CD4-positive, alpha-beta T cell treated with Interleukin-12 subunit alpha and Interleukin-12 subunit beta, for 1 hour (primary cell): ENCODE measurements at regions not wholly inside any gene's neighbourhood (a gene's known extent, or its start where the extent isn't known, plus 50 kb on each side); places are given as distances from the start of the nearest gene placed in this dataset.
A peak's percentile ranks its signal among the peaks of the same experiment; 100 is the strongest.

ENCODE experiments used
- DNase-seq: peaks from one replicate; pipeline ENCODE4 v3.0.0-alpha.2; 2020

- no peak for DNase-seq
These were observed 179.0 kb downstream of the ADGRA3 start for GRCh38 chr4:22336822-22337221.

DNA sequence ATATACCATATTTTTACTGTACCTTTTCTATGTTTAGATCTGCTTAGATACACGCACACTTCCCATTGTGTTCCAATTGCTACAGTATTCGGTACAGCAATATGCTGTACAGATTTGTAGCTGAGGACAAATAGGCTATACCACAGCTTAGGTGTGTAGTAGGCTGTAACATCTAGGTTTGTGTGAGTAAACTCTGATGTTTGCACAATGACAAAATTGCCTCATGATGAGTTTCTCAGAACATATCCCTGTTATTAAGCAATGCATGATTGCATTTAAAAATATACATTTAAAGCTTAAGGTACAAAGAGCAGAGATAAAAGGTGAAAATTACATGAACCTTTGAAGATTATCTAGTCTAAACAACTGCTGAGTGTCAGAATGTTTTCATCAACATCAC lies 181.7 kb downstream of the ADGRA3 start:
- DNase-seq, result no peak

GRCh38 chr4:22324422-22324821 lies 191.4 kb downstream of the ADGRA3 start:
- no peak for DNase-seq

DNA sequence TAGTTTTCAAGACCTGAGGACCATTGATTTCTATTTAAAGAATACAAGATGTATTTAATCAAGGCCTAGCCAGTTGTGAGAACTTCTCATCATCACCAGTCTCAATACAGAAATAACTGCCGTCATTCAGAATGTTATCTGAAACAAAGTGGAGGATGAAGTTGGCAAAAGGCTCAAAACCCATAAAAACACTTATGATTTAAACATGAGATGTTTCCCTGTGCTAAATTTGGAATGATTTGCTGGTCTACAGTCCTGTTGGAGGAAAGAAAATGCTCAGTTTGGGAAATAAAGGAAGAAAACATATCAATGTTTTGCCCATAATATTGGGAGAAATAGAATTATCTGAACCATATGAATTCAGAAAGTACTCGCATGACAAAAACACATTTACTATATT lies 192.2 kb downstream of the ADGRA3 start:
- no peak for DNase-seq

DNA sequence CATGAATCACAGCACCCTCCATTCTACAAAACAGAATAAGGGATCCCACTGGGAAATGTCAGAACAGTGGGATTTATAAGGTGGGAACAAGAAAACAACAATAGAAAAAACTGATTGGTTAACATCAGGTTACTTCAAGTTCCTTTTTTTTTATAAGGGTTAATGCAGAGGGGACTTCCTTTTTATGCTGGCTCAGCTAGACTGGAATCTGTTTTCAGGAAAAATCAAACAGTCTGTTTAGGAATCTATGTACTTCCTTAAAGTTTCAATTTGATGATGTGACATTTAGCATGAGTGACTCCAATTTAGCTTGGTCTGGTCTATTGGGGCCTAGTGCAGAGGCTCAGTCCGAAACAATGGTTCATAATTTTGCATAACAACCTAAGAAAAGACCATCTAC lies 192.9 kb downstream of the ADGRA3 start:
- DNase-seq, result no peak

GRCh38 chr4:22315628-22316027 lies 200.2 kb downstream of the ADGRA3 start:
- DNase-seq, result no peak

DNA sequence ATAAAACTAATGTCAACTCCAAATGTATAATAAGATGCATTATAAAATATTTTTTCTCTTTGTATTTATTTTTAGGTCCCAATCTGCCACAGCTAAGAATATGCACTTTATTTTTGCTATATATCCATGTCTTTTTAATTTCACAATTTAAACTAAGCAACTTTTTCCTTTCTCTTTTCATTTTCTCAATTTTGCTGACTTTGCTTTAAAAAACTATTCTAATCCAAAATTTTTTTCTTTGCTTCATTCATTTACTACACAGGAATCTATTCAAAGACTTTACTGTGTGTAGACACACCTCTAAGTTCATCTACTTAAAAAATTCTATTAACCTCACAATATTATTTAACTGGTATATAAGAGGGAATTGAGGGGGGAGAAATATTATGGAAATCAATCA lies 201.9 kb downstream of the ADGRA3 start:
- DNase-seq, result no peak

DNA sequence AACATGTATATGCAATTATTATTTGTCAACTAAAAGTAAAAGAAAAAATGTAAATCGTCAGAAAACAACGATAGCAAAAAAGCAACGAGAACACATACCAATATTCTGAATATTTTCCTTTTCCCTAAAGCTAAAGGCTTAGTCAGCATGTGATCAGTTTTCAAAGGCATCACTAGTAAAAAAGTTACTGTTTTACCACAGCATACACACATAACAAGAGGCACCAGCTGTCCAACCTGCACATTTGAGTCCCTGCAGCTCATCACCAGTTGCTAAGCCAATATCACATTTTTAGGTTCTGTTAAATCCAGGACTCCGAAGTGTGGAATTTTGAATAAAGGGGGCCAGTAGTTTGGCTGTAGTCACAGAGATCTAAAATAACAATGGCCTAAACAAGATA lies 203.8 kb downstream of the ADGRA3 start:
- no peak for DNase-seq

DNA sequence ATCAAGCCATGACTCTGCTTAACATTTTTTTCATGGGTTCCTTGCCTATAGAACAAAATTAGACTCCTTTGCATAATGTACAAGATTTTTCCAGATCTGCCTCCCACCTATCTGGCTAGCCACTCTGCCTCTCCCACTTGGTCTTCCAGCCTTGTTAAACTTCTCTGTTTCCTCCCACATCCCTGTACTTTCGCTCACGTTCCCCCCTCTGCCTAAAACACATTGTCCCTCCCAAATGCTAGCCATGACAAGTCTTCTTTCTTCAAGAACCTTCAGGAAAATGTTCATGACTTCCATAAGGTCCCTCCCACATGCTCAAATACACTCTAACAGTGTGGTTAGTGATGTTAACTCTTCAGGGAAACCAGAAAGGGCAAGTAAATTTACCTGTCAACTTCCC lies 214.6 kb downstream of the ADGRA3 start:
- no peak for DNase-seq

GRCh38 chr4:22299678-22300077 lies 216.2 kb downstream of the ADGRA3 start:
- no peak for DNase-seq

DNA sequence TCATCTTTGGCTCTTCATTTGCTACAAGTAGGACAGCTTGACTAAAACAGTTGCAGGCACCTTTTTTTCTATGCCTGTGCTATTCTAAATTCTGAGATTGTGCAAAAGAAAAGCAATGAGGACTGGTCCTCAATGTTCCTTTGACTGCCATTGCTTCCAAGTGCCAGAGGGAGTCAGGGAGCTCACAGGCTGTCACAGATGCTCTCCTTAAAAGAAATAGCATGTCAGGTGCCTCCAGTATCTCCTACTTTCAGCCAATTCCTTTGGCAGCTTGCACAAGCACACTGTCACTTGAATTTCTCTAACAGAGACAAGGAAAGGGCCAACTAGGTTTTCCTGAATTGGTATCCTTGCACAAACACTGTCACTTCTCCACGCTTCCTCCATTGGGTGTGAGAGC lies 228.2 kb downstream of the ADGRA3 start:
- no peak for DNase-seq

GRCh38 chr4:22268350-22269025 lies 247.4 kb downstream of the ADGRA3 start:
- DNase-seq, result no peak

DNA sequence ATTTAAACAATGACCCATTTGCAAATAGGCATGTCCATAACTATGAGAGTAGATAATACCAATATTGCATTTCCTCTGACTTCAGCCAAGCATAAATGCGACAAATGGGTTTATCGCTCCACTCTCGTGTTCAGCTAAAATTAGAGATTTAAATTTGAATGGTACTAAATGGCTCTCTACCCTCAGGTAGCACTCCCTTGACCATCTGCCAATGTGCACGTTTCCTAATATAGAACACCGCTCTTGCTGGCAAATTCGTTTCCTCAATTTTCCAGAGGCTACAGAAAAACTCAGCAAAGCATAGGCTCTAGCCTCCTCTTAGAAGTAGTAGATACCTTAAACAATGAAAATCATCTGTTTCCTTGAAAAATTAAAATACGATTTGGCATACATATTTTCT lies 251.6 kb downstream of the ADGRA3 start:
- DNase-seq, result no peak

GRCh38 chr4:22253431-22253830 lies 262.4 kb downstream of the ADGRA3 start:
- DNase-seq, result no peak

GRCh38 chr4:22246847-22247246 lies 269.0 kb downstream of the ADGRA3 start:
- DNase-seq, result no peak

DNA sequence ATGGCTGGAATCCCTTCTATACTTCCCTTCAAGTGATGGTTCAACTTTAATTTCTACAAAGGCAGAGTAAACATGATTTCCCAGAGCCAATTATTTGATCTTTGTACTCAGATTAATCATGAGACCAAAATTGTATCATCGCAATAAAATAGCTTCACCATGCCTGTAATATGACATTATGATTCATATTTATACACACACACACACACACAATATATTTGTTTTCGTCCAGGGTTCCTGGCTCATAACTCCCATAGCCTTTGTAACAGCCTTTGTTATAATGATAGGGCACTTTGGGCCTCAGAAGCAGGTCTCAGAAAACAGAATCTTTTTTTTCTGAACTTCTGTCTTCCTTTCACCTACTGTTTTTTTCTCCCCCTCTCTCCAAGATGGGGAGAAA lies 270.6 kb downstream of the ADGRA3 start:
- no peak for DNase-seq

GRCh38 chr4:22241415-22241814 lies 274.5 kb downstream of the ADGRA3 start:
- DNase-seq, result no peak

- no peak for DNase-seq
These were observed 275.1 kb downstream of the ADGRA3 start for GRCh38 chr4:22240814-22241213.

GRCh38 chr4:22238742-22239141 lies 277.1 kb downstream of the ADGRA3 start:
- DNase-seq, result no peak

- peak; percentile 0 for DNase-seq
These were observed 277.9 kb downstream of the ADGRA3 start for GRCh38 chr4:22237846-22238494.

- DNase-seq, result peak; percentile 40
These were observed 278.6 kb downstream of the ADGRA3 start for GRCh38 chr4:22237155-22237751.

DNA sequence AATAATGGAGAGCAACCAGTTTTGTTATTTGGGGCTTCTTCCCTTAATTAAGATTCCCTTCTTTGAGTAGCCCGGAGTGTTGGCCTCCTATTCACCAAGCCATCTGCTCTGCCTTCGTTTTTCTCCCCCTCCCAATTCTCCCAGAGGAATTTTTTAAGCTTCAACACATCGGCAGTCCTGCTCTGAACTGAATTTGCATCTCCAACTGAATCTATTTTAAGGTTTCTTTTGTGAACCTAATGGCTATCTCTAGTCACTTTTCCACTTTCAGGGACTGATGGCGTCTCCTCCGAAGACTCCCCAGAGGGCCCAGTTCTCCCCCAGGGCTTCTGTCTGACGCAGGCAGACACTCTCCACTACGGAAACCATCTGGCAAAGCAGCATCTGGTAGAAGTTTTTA lies 280.2 kb downstream of the ADGRA3 start:
- no peak for DNase-seq

DNA sequence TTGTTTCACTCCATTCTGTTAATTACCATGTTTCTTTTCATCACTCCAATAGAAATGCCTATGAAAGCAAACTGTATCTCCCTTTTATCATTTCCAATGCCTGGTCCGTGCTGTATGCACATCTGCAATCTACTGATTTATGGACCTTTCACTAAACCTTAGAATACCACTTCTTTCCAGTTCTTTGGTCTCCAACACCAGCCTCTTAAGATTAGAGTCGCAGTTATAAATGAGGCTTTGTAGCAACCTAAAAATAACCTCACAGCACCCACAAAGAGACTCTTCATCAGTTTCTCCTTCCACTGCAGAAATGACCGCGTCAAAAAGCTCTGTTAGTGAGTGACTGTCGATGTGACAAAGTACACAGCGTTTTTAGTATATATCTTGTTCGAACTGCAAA lies 282.6 kb downstream of the ADGRA3 start:
- no peak for DNase-seq

DNA sequence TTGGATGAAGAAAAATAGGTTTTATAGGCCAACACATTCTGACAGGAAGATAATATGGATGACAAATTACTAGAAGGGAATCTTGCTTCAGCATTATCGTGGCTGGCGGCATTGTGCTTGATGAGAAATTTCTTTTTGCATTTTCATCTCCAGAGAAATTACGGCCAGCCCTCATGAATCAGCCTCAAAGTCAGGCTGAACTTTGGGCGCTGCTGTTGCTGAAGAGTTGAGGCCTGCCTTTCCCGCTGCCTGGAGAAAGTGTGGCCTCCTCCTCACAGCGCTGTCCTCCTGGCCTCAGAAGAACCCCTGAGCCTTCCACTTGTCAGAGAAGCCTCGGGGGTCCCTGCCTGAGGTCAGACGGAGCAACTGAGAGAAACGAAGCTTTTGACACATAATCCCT lies 272.4 kb upstream of the KCNIP4 start:
- DNase-seq, result no peak

- no peak for DNase-seq
These were observed 268.9 kb upstream of the KCNIP4 start for GRCh38 chr4:22217480-22217879.
